ENCODE measurements at regions not wholly inside any gene's neighbourhood (a gene's known extent, or its start where the extent isn't known, plus 50 kb on each side); places are given as distances from the start of the nearest gene placed in this dataset.

DNA sequence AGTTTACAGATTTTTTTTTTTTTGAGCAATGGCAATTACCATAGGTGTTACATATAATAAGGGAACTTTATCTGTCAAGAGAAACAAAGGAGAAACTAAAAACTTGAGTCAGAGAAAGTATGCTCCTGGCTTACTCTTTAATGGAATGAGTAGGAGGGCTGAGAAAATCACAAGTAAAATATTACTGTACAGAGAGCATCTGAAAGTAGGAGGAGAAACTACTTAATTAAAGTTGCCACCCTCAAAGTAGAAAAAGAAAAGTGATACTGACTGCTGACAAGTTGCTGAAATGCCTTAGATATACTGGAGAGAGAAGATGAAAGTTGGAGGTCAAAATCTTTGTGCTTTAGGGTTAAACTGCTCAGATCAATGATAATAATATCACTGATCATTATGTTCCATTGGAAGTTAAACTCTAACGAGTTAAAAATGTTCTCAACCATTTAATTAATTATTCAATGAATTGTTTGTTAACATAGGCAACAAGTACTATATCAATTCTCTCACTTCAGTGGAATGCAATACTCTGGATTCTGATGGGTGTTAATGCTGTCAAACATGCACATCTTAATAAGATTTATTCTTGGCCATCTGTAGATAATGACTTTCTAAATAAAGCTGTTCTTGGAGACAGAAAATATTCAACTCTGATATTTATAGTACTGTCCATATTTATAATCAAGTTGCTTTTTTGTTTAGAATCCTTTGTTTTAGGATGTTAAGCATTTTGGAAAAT is 61.2 kb upstream of the CAMK2D start (continued):
- TF ChIP-seq, protein P1, sequence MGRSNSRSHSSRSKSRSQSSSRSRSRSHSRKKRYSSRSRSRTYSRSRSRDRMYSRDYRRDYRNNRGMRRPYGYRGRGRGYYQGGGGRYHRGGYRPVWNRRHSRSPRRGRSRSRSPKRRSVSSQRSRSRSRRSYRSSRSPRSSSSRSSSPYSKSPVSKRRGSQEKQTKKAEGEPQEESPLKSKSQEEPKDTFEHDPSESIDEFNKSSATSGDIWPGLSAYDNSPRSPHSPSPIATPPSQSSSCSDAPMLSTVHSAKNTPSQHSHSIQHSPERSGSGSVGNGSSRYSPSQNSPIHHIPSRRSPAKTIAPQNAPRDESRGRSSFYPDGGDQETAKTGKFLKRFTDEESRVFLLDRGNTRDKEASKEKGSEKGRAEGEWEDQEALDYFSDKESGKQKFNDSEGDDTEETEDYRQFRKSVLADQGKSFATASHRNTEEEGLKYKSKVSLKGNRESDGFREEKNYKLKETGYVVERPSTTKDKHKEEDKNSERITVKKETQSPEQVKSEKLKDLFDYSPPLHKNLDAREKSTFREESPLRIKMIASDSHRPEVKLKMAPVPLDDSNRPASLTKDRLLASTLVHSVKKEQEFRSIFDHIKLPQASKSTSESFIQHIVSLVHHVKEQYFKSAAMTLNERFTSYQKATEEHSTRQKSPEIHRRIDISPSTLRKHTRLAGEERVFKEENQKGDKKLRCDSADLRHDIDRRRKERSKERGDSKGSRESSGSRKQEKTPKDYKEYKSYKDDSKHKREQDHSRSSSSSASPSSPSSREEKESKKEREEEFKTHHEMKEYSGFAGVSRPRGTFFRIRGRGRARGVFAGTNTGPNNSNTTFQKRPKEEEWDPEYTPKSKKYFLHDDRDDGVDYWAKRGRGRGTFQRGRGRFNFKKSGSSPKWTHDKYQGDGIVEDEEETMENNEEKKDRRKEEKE (IDR thresholded peaks at IDR 0.05): no peak
- TF ChIP-seq KDM1A (IDR thresholded peaks at IDR 0.05; ENCODE audit: borderline replicate concordance) (no peak), EP300 (IDR thresholded peaks at IDR 0.05; ENCODE audit: borderline replicate concordance in 1 of 2, control insufficient read depth in 1 of 2, low read depth in 2 of 2, low read length in 2 of 2) (peak; percentile 53 to 88; a peak in 3 of 4 replicates), EGR1 (IDR thresholded peaks at IDR 0.05; ENCODE audit: borderline replicate concordance in 1 of 2, low read depth in 2 of 2, low read length in 2 of 2) (no peak), SPI1 (IDR thresholded peaks at IDR 0.05; ENCODE audit: borderline replicate concordance, insufficient read depth, low read depth, low read length) (no peak), MTA2 (IDR thresholded peaks at IDR 0.05; ENCODE audit: low read depth) (peak; percentile 95), ZNF384 (IDR thresholded peaks at IDR 0.05; ENCODE audit: borderline replicate concordance, low read depth, low read length) (peak; percentile 77), TBL1XR1 (IDR thresholded peaks at IDR 0.05; ENCODE audit: low read depth, low read length) (peak; percentile 54; the same call in 1 of the 2 replicates), TCF3 (IDR thresholded peaks at IDR 0.05; ENCODE audit: borderline replicate concordance, insufficient read depth, low read depth, low read length) (no peak), WRNIP1 (IDR thresholded peaks at IDR 0.05; ENCODE audit: borderline replicate concordance, low read depth, low read length) (no peak), KAT2A (conservative IDR thresholded peaks at IDR 0.05; ENCODE audit: control insufficient read depth, low read depth, low read length) (no peak), IKZF2 (IDR thresholded peaks at IDR 0.05) (peak; percentile 71 to 79; a peak in 3 of 4 replicates), MEF2B (IDR thresholded peaks at IDR 0.05; ENCODE audit: partially characterized antibody, poor library complexity, severe bottlenecking) (peak; percentile 55), DPF2 (IDR thresholded peaks at IDR 0.05) (peak; percentile 84; the same call in 1 of the 2 replicates), SRF (IDR thresholded peaks at IDR 0.05; ENCODE audit: low read depth in 2 of 2, low read length in 2 of 2) (no peak), BMI1 (IDR thresholded peaks at IDR 0.05; ENCODE audit: borderline replicate concordance) (peak; percentile 14; the same call in 1 of the 2 replicates), FOXM1 (IDR thresholded peaks at IDR 0.05; ENCODE audit: low read depth, low read length) (peak; percentile 48; the same call in 1 of the 2 replicates), ZNF274 (IDR thresholded peaks at IDR 0.05; ENCODE audit: insufficient read depth, insufficient read length) (no peak)
- TF ChIP-seq, protein P2, sequence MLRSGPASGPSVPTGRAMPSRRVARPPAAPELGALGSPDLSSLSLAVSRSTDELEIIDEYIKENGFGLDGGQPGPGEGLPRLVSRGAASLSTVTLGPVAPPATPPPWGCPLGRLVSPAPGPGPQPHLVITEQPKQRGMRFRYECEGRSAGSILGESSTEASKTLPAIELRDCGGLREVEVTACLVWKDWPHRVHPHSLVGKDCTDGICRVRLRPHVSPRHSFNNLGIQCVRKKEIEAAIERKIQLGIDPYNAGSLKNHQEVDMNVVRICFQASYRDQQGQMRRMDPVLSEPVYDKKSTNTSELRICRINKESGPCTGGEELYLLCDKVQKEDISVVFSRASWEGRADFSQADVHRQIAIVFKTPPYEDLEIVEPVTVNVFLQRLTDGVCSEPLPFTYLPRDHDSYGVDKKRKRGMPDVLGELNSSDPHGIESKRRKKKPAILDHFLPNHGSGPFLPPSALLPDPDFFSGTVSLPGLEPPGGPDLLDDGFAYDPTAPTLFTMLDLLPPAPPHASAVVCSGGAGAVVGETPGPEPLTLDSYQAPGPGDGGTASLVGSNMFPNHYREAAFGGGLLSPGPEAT (IDR thresholded peaks at IDR 0.05; ENCODE audit: low read depth): peak; percentile 68; the same call in 1 of the 2 replicates
- TF ChIP-seq, protein P3, sequence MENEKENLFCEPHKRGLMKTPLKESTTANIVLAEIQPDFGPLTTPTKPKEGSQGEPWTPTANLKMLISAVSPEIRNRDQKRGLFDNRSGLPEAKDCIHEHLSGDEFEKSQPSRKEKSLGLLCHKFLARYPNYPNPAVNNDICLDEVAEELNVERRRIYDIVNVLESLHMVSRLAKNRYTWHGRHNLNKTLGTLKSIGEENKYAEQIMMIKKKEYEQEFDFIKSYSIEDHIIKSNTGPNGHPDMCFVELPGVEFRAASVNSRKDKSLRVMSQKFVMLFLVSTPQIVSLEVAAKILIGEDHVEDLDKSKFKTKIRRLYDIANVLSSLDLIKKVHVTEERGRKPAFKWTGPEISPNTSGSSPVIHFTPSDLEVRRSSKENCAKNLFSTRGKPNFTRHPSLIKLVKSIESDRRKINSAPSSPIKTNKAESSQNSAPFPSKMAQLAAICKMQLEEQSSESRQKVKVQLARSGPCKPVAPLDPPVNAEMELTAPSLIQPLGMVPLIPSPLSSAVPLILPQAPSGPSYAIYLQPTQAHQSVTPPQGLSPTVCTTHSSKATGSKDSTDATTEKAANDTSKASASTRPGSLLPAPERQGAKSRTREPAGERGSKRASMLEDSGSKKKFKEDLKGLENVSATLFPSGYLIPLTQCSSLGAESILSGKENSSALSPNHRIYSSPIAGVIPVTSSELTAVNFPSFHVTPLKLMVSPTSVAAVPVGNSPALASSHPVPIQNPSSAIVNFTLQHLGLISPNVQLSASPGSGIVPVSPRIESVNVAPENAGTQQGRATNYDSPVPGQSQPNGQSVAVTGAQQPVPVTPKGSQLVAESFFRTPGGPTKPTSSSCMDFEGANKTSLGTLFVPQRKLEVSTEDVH (IDR thresholded peaks at IDR 0.05; ENCODE audit: low read depth, partially characterized antibody): peak; percentile 40
